ENCODE measurements at regions not wholly inside any gene's neighbourhood (a gene's known extent, or its start where the extent isn't known, plus 50 kb on each side); places are given as distances from the start of the nearest gene placed in this dataset.
A peak's percentile ranks its signal among the peaks of the same experiment; 100 is the strongest.

DNA sequence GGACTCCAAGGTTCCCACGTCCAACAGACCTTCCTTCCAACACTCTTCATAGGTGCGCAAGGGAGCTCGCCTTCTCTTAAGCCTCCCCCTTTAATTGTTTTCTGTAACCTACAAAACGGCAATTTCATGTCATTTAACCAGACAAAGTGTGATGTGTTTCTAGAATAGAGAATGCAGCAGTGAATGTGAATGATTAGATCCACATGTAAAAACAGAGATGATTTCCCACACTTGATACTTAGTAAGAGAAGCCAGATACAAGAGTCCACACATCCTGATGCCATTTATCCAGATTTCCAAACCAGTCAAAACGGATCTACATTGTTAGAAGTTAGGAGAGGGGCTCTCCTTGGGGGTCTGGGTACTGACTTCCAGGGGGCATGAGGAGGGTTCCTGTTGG is 89.3 kb downstream of the IRF8 start:
- no peak for DNase-seq (ENCODE audit: low spot score in 2 of 2)
- TF ChIP-seq EP300 (IDR thresholded peaks at IDR 0.05) (no peak), POLR2A (IDR thresholded peaks at IDR 0.05) (no peak)
- TF ChIP-seq, protein P1, sequence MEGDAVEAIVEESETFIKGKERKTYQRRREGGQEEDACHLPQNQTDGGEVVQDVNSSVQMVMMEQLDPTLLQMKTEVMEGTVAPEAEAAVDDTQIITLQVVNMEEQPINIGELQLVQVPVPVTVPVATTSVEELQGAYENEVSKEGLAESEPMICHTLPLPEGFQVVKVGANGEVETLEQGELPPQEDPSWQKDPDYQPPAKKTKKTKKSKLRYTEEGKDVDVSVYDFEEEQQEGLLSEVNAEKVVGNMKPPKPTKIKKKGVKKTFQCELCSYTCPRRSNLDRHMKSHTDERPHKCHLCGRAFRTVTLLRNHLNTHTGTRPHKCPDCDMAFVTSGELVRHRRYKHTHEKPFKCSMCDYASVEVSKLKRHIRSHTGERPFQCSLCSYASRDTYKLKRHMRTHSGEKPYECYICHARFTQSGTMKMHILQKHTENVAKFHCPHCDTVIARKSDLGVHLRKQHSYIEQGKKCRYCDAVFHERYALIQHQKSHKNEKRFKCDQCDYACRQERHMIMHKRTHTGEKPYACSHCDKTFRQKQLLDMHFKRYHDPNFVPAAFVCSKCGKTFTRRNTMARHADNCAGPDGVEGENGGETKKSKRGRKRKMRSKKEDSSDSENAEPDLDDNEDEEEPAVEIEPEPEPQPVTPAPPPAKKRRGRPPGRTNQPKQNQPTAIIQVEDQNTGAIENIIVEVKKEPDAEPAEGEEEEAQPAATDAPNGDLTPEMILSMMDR (IDR thresholded peaks at IDR 0.05): no peak
- Histone ChIP-seq H3K36me3 (no peaks in the 10 kb centered on the region), H3K9me3 (no peaks in the 10 kb centered on the region), H3K27me3 (no peaks in the 10 kb centered on the region), H3K27ac (peak overlapping the region in 1 of 4 donors; percentile 12), H3K4me3 (no peak overlapping the region), H3K4me1 (peaks cover 0 to 29% (median 6%) of the 10 kb centered on the region in 4 donors)
- WGBS, 2 donors: 65 to 78% methylated on average over 5 of the region's 5 CpGs

DNA sequence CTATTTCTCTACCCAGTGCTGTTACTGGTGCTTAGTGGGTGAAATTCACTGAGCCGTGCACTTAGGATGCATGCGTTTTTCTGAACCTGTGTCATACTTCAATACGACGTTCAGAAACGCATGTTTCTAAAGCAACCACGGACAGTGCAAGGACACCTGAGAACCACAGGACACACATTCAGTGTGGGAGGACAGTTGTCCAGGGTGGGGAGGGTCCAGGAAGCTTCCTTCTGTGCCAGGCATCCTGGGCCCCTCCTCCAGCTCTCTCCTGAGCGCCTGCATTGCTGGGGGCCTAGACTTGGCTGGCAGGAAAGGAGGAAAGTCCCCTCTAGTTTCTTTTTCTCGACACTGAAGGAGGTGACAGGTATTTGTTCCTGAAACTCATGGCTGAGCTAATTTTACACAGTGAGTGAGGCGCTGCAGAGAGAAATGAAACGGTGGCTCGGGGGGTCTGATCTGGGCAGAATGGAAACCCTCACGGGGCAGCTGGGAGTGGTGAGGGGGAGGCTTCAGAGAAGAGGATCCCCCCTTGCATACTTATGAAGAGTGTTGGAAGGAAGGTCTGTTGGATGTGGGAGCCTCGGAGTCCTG is 89.9 kb downstream of the IRF8 start:
- TF ChIP-seq EP300 (IDR thresholded peaks at IDR 0.05) (no peak), POLR2A (IDR thresholded peaks at IDR 0.05) (no peak)
- TF ChIP-seq, protein P1 (IDR thresholded peaks at IDR 0.05): no peak
- Histone ChIP-seq H3K4me3 (no peak overlapping the region), H3K36me3 (no peaks in the 10 kb centered on the region), H3K9me3 (no peaks in the 10 kb centered on the region), H3K27ac (peak overlapping the region in 2 of 4 donors; percentile 17 to 70), H3K27me3 (no peaks in the 10 kb centered on the region), H3K4me1 (peaks cover 0 to 28% (median 4%) of the 10 kb centered on the region in 4 donors)
- DNase-seq (ENCODE audit: low spot score in 2 of 2): no peak
- WGBS, 2 donors: 78 to 88% methylated on average over 13 of the region's 13 CpGs

DNA sequence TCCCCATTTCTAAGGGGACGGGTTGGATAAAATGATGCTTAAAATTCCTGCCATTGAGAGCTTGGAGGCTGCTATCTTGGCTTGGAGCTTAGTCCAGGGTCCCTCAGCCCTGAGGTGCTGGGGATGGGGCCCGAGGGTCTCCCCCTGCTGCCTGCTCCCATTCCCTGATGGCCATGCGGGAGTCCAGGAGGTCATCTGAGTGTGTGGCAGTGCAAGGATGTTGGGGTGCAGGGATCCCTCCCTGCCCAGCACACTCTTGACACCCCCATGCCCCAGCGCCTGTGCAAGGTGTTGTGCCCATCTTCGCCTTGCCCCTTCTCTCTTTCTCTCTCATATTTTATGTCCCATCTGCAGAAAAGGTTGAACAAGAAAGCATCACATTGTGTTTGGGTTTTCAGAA is 90.4 kb downstream of the IRF8 start:
- 91 to 95% methylated on average over 5 of the region's 5 CpGs for WGBS, 2 donors
- H3K4me3 ChIP-seq: no peak overlapping the region
- H3K9me3 ChIP-seq: no peaks in the 10 kb centered on the region
- no peaks in the 10 kb centered on the region for H3K27me3 ChIP-seq
- H3K36me3 ChIP-seq: no peaks in the 10 kb centered on the region
- DNase-seq (ENCODE audit: low spot score in 2 of 2): no peak
- TF ChIP-seq EP300 (IDR thresholded peaks at IDR 0.05) (no peak), POLR2A (IDR thresholded peaks at IDR 0.05) (no peak)
- peak overlapping the region in 1 of 4 donors; percentile 70 for H3K27ac ChIP-seq
- H3K4me1 ChIP-seq: peaks cover 0 to 24% (median 1%) of the 10 kb centered on the region in 4 donors

GRCh38 chr16:85989863-85990643 is 91.1 kb downstream of the IRF8 start:
- Histone ChIP-seq H3K36me3 (no peaks in the 10 kb centered on the region), H3K27ac (peak overlapping the region in 1 of 4 donors; percentile 70), H3K9me3 (no peaks in the 10 kb centered on the region), H3K4me1 (peaks cover 0 to 21% (median 0%) of the 10 kb centered on the region in 4 donors), H3K4me3 (no peak overlapping the region), H3K27me3 (no peaks in the 10 kb centered on the region)
- TF ChIP-seq EP300 (IDR thresholded peaks at IDR 0.05) (no peak), POLR2A (IDR thresholded peaks at IDR 0.05) (no peak)
- TF ChIP-seq, protein P1 (IDR thresholded peaks at IDR 0.05): no peak
- no peak for DNase-seq (ENCODE audit: low spot score in 2 of 2)
- 42 to 47% methylated on average over 15 of the region's 15 CpGs for WGBS, 2 donors

GRCh38 chr16:85990861-85991301 is 91.9 kb downstream of the IRF8 start:
- no peaks in the 10 kb centered on the region for H3K9me3 ChIP-seq
- DNase-seq (ENCODE audit: low spot score in 2 of 2): no peak
- peak overlapping the region in 1 of 4 donors; percentile 70 for H3K27ac ChIP-seq
- TF ChIP-seq, protein P1 (IDR thresholded peaks at IDR 0.05): no peak
- TF ChIP-seq EP300 (IDR thresholded peaks at IDR 0.05) (no peak), POLR2A (IDR thresholded peaks at IDR 0.05) (no peak)
- H3K36me3 ChIP-seq: no peaks in the 10 kb centered on the region
- WGBS, 2 donors: 93 to 97% methylated on average over 12 of the region's 12 CpGs
- no peaks in the 10 kb centered on the region for H3K27me3 ChIP-seq
- H3K4me1 ChIP-seq: peaks cover 0 to 26% (median 0%) of the 10 kb centered on the region in 4 donors
- H3K4me3 ChIP-seq: no peak overlapping the region

Measured in tibial nerve (tissue), 4 donors.